ENCODE measurements at regions not wholly inside any gene's neighbourhood (a gene's known extent, or its start where the extent isn't known, plus 50 kb on each side); places are given as distances from the start of the nearest gene placed in this dataset.

DNA sequence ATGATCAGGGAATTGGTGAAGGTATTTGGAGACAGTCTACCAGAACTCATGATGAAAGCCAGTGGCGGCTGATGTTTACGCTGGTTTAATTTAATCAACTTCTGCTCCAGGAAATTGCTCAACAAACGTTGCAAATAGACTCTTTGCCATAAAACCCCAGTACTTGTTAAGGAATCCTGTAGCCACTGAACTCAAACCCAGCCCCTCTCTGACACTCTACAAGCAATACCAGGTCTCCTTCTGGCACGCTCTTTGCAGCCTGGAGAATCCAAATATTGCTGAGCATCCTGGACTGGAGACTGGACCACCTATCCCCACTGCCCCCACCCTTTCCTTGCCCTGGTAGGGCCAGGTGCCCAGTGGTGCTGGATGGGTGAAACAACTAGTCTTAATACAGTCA is 308.2 kb downstream of the FBXO15 start:
- TF ChIP-seq, protein P1, sequence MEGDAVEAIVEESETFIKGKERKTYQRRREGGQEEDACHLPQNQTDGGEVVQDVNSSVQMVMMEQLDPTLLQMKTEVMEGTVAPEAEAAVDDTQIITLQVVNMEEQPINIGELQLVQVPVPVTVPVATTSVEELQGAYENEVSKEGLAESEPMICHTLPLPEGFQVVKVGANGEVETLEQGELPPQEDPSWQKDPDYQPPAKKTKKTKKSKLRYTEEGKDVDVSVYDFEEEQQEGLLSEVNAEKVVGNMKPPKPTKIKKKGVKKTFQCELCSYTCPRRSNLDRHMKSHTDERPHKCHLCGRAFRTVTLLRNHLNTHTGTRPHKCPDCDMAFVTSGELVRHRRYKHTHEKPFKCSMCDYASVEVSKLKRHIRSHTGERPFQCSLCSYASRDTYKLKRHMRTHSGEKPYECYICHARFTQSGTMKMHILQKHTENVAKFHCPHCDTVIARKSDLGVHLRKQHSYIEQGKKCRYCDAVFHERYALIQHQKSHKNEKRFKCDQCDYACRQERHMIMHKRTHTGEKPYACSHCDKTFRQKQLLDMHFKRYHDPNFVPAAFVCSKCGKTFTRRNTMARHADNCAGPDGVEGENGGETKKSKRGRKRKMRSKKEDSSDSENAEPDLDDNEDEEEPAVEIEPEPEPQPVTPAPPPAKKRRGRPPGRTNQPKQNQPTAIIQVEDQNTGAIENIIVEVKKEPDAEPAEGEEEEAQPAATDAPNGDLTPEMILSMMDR (IDR thresholded peaks at IDR 0.05) = no peak
- TF ChIP-seq POLR2A (IDR thresholded peaks at IDR 0.05) = no peak
